H9 (cell line): ENCODE measurements at regions not wholly inside any gene's neighbourhood (a gene's known extent, or its start where the extent isn't known, plus 50 kb on each side); places are given as distances from the start of the nearest gene placed in this dataset.

ENCODE experiments used
- DNase-seq: peaks from one replicate; pipeline ENCODE4 v3.0.0-alpha.2; 2017
- H2AFZ ChIP-seq: one replicate; pipeline ENCODE4 v1.6.1; 2013; ENCODE audit warnings: mild to moderate bottlenecking, low read length, control low read depth, moderate library complexity
- H2AK5ac ChIP-seq: 2 replicates; pipeline ENCODE4 v1.6.1; 2013; ENCODE audit warnings: low read length, control low read depth, mixed read lengths; ENCODE audit not compliant: insufficient read length
- H2BK120ac ChIP-seq: one replicate; pipeline ENCODE4 v1.6.1; 2013; ENCODE audit warnings: low read depth, mild to moderate bottlenecking, low read length, control low read depth, inconsistent platforms; ENCODE audit not compliant: poor library complexity, severe bottlenecking
- H2BK12ac ChIP-seq: 2 replicates; pipeline ENCODE4 v1.6.1; 2013; ENCODE audit warnings: low read length, control low read depth, mixed read lengths, low read depth; ENCODE audit not compliant: insufficient read length
- H2BK15ac ChIP-seq: 2 replicates; pipeline ENCODE4 v1.6.1; 2013; ENCODE audit warnings: low read depth, low read length, control low read depth
- H2BK20ac ChIP-seq: one replicate; pipeline ENCODE4 v1.6.1; 2013; ENCODE audit warnings: low read depth, mild to moderate bottlenecking, low read length, control low read depth, inconsistent platforms; ENCODE audit not compliant: poor library complexity, severe bottlenecking
- H2BK5ac ChIP-seq: 2 replicates; pipeline ENCODE4 v1.6.1; 2013; ENCODE audit warnings: low read length, control low read depth, mixed read lengths; ENCODE audit not compliant: insufficient read length
- H3K14ac ChIP-seq: 2 replicates; pipeline ENCODE4 v1.6.1; 2013; ENCODE audit warnings: low read length, control low read depth; ENCODE audit not compliant: insufficient read depth
- H3K18ac ChIP-seq: 2 replicates; pipeline ENCODE4 v1.6.1; 2013; ENCODE audit warnings: low read depth, mild to moderate bottlenecking, mixed read lengths, low read length, control low read depth; ENCODE audit not compliant: insufficient read length
- H3K23ac ChIP-seq: 2 replicates; pipeline ENCODE4 v1.6.1; 2013; ENCODE audit warnings: low read length, control low read depth, mixed read lengths, low read depth; ENCODE audit not compliant: insufficient read length
- H3K23me2 ChIP-seq: 2 replicates; pipeline ENCODE4 v1.6.1; 2013; ENCODE audit warnings: low read depth, mild to moderate bottlenecking, mixed read lengths, low read length, control low read depth; ENCODE audit not compliant: insufficient read length, poor library complexity, severe bottlenecking
- H3K27ac ChIP-seq: 2 replicates; pipeline ENCODE4 v1.5.1; 2013; ENCODE audit warnings: low read length, control low read depth, mixed read lengths, low read depth; ENCODE audit not compliant: insufficient read length
- H3K27me3 ChIP-seq: 2 replicates; pipeline ENCODE4 v1.6.1; 2013; ENCODE audit warnings: low read length, control low read depth, inconsistent platforms; ENCODE audit not compliant: insufficient read depth
- H3K4ac ChIP-seq: 2 replicates; pipeline ENCODE4 v1.6.1; 2013; ENCODE audit warnings: low read depth, mild to moderate bottlenecking, control low read depth, inconsistent platforms, low read length, moderate library complexity
- H3K4me1 ChIP-seq: 2 replicates; pipeline ENCODE4 v1.6.1; 2013; ENCODE audit warnings: low read length, control low read depth, inconsistent platforms; ENCODE audit not compliant: insufficient read depth
- H3K4me2 ChIP-seq: 2 replicates; pipeline ENCODE4 v1.6.1; 2013; ENCODE audit warnings: low read length, control low read depth, mixed read lengths; ENCODE audit not compliant: insufficient read length, insufficient read depth
- H3K56ac ChIP-seq: 2 replicates; pipeline ENCODE4 v1.6.1; 2013; ENCODE audit warnings: low read depth, mild to moderate bottlenecking, mixed read lengths, low read length, control low read depth; ENCODE audit not compliant: insufficient read length
- H3K79me1 ChIP-seq: 2 replicates; pipeline ENCODE4 v1.6.1; 2013; ENCODE audit warnings: low read depth, mild to moderate bottlenecking, moderate library complexity, low read length, control low read depth, inconsistent platforms; ENCODE audit not compliant: insufficient read depth, poor library complexity, severe bottlenecking
- H3K79me2 ChIP-seq: 2 replicates; pipeline ENCODE4 v1.6.1; 2013; ENCODE audit warnings: low read length, control low read depth, inconsistent platforms; ENCODE audit not compliant: insufficient read depth
- H3K9ac ChIP-seq: 2 replicates; pipeline ENCODE4 v1.6.1; 2013; ENCODE audit warnings: low read length, control low read depth, mixed read lengths; ENCODE audit not compliant: insufficient read length; ENCODE audit errors: extremely low read depth
- H3K9me3 ChIP-seq: one replicate; pipeline ENCODE4 v1.6.1; 2013; ENCODE audit warnings: low read depth, low read length, inconsistent platforms; ENCODE audit not compliant: control insufficient read depth
- H3T11ph ChIP-seq: one replicate; pipeline ENCODE4 v1.6.1; 2013; ENCODE audit warnings: mild to moderate bottlenecking, low read length, control low read depth, inconsistent platforms
- H4K20me1 ChIP-seq: one replicate; pipeline ENCODE4 v1.6.1; 2013; ENCODE audit not compliant: control insufficient read depth, insufficient read length, insufficient read depth
- H4K5ac ChIP-seq: 2 replicates; pipeline ENCODE4 v1.6.1; 2013; ENCODE audit warnings: low read depth, mild to moderate bottlenecking, mixed read lengths, low read length, control low read depth; ENCODE audit not compliant: insufficient read length
- H4K8ac ChIP-seq: replicated peaks from 2 replicates; pipeline ENCODE4 v1.6.1; 2013; ENCODE audit warnings: low read length, control low read depth, mixed read lengths, low read depth; ENCODE audit not compliant: insufficient read length
- H4K91ac ChIP-seq: 2 replicates; pipeline ENCODE4 v1.6.1; 2013; ENCODE audit warnings: low read depth, mild to moderate bottlenecking, moderate library complexity, mixed read lengths, low read length, control low read depth; ENCODE audit not compliant: insufficient read length
- H3K27ac Mint-ChIP-seq, 3 experiments: 2 replicates in 2 of 3; 3 replicates in 1 of 3; pipeline ENCODE4 v1.8.0; 2020 to 2021; ENCODE audit warnings: mixed read lengths in 3 of 3, mild to moderate bottlenecking in 1 of 3, moderate library complexity in 1 of 3
- H3K27me3 Mint-ChIP-seq: 2 replicates; pipeline ENCODE4 v1.8.0; 2021; ENCODE audit warnings: low read depth, mild to moderate bottlenecking, moderate library complexity, mixed read lengths
- H3K36me3 Mint-ChIP-seq, 3 experiments: 2 replicates in 2 of 3; 3 replicates in 1 of 3; pipeline ENCODE4 v1.8.0; 2020 to 2021; ENCODE audit warnings: low read depth in 3 of 3, mixed read lengths in 3 of 3; ENCODE audit not compliant: insufficient read depth in 1 of 3
- H3K4me1 Mint-ChIP-seq, 2 experiments: 2 replicates each; pipeline ENCODE4 v1.8.0; 2020; ENCODE audit warnings: mixed read lengths in 2 of 2
- H3K4me3 Mint-ChIP-seq, 2 experiments: 2 replicates in 1 of 2; 3 replicates in 1 of 2; pipeline ENCODE4 v1.8.0; 2020 to 2021; ENCODE audit warnings: mild to moderate bottlenecking in 2 of 2, mixed read lengths in 2 of 2, moderate library complexity in 1 of 2
- H3K9me3 Mint-ChIP-seq, 2 experiments: 2 replicates in 1 of 2; 3 replicates in 1 of 2; pipeline ENCODE4 v1.8.0; 2020; ENCODE audit warnings: mild to moderate bottlenecking in 2 of 2, mixed read lengths in 2 of 2, moderate library complexity in 1 of 2
- CTCF ChIP-seq: fragments of 200-600 bp; sonication (generic); conservative IDR thresholded peaks from 3 replicates; pipeline ENCODE4 v1.8.0; 2021; ENCODE audit warnings: antibody characterized with exemption, mild to moderate bottlenecking
- WGBS: extraction: QIAGEN DNeasy Blood & Tissue Kit; methylation state at CpG from one replicate; pipeline ENCODE4 v1.1.7; 2013; ENCODE audit warnings: missing lambda C conversion rate, low lambda C conversion rate, mixed read lengths; ENCODE audit not compliant: insufficient read length; ENCODE audit errors: extremely low coverage; 5-methylcytosine and 5-hydroxymethylcytosine counted together

GRCh38 chr6:167238146-167238693 is 52.9 kb upstream of the UNC93A start:
- peaks cover 8% of the 10 kb centered on the region; the same call in 1 of the 2 replicates for H3K4me1 ChIP-seq
- H3K4me1 Mint-ChIP-seq, result peaks cover 62 to 72% of the 10 kb centered on the region in 2 experiments
- H3K36me3 Mint-ChIP-seq, result peaks cover 44 to 71% (median 45%) of the 10 kb centered on the region in 3 experiments
- H3K23ac ChIP-seq, result no peak overlapping the region
- no peaks in the 10 kb centered on the region for H3K27me3 ChIP-seq
- no peak overlapping the region for H3T11ph ChIP-seq
- H4K5ac ChIP-seq, result no peak overlapping the region
- no peaks in the 10 kb centered on the region for H3K9me3 Mint-ChIP-seq
- peak overlapping the region in 1 of 2 experiments; percentile 31; a peak in 1 of 5 replicates for H3K4me3 Mint-ChIP-seq
- no peak overlapping the region for H2BK120ac ChIP-seq
- no peak overlapping the region for H4K91ac ChIP-seq
- no peak overlapping the region for H3K27ac ChIP-seq
- H3K18ac ChIP-seq, result no peak overlapping the region
- no peaks in the 10 kb centered on the region for H4K20me1 ChIP-seq
- H3K9ac ChIP-seq, result no peak overlapping the region
- no peak overlapping the region for H3K14ac ChIP-seq
- H2BK5ac ChIP-seq, result no peak overlapping the region
- no peak overlapping the region for H3K4ac ChIP-seq
- no peaks in the 10 kb centered on the region for H3K9me3 ChIP-seq
- peaks cover 2% of the 10 kb centered on the region for H3K27me3 Mint-ChIP-seq
- no peak overlapping the region for H4K8ac ChIP-seq
- no peak for TF ChIP-seq CTCF
- no peaks in the 10 kb centered on the region for H3K23me2 ChIP-seq
- H3K79me2 ChIP-seq, result peaks cover 3% of the 10 kb centered on the region; the same call in 1 of the 2 replicates
- H2AK5ac ChIP-seq, result no peak overlapping the region
- no peak overlapping the region for H2BK15ac ChIP-seq
- no peak overlapping the region for H3K56ac ChIP-seq
- WGBS, result no CpG with 5 or more reads among the region's 14 CpGs
- H2BK20ac ChIP-seq, result no peak overlapping the region
- no peak overlapping the region for H2AFZ ChIP-seq
- DNase-seq, result peak; percentile 66
- peak overlapping the region; percentile 49 to 90 (median 55); a peak in 4 of 7 replicates for H3K27ac Mint-ChIP-seq
- H3K79me1 ChIP-seq, result no peaks in the 10 kb centered on the region
- H2BK12ac ChIP-seq, result no peak overlapping the region
- H3K4me2 ChIP-seq, result no peak overlapping the region
